Psoas muscle (tissue), 7 donors: ENCODE measurements at regions not wholly inside any gene's neighbourhood (a gene's known extent, or its start where the extent isn't known, plus 50 kb on each side); places are given as distances from the start of the nearest gene placed in this dataset.
"Not testable (repeated sequence)": the region's sequence is repeated elsewhere in the genome, so short reads cannot be mapped to it uniquely, and the experiment has no call there.

Source experiments
- ATAC-seq, 4 donors: fragments of 200-7000 bp; cut with Tn5 transposase; one replicate each; pipeline ENCODE4 v1.9.1; 2020; ENCODE audit warnings: moderate library complexity in 3 of 4, mild to moderate bottlenecking in 2 of 4
- DNase-seq, 2 donors: peaks; one replicate each; pipeline ENCODE4 v3.0.0-alpha.2; 2020
- H3K27ac ChIP-seq: fragments of 200-600 bp; one replicate; pipeline ENCODE4 v1.8.0; 2022
- H3K27me3 ChIP-seq, 3 donors: fragments of 200-600 bp in 1 of 3; one replicate each; pipeline versions ENCODE4 v1.6.1 to v1.8.0; 2013 to 2022; ENCODE audit warnings: low read length in 2 of 3, mild to moderate bottlenecking in 2 of 3, moderate library complexity in 1 of 3; ENCODE audit not compliant: insufficient read depth in 3 of 3
- H3K36me3 ChIP-seq, 2 donors: fragments of 200-600 bp in 1 of 2; one replicate each; pipeline versions ENCODE4 v1.6.1 to v1.8.0; 2013 to 2022; ENCODE audit warnings: low read depth in 1 of 2, mild to moderate bottlenecking in 1 of 2, moderate library complexity in 1 of 2; ENCODE audit not compliant: insufficient read depth in 1 of 2
- H3K4me1 ChIP-seq: fragments of 200-600 bp; one replicate; pipeline ENCODE4 v1.8.0; 2022
- H3K4me3 ChIP-seq: fragments of 200-600 bp; one replicate; pipeline ENCODE4 v1.8.0; 2022; ENCODE audit warnings: mild to moderate bottlenecking
- H3K9me3 ChIP-seq: fragments of 200-600 bp; one replicate; pipeline ENCODE4 v1.8.0; 2022
- CTCF ChIP-seq: fragments of 200-600 bp; IDR thresholded peaks from one replicate; pipeline ENCODE4 v1.8.0; 2022; ENCODE audit warnings: antibody characterized with exemption
- WGBS, 3 donors: extraction: QIAGEN DNeasy Blood & Tissue Kit; methylation state at CpG; one replicate each; pipeline versions ENCODE4 v1.1.6 to v1.1.7; 2013; 5-methylcytosine and 5-hydroxymethylcytosine counted together
- intact Hi-C, 2 donors: fragments of 100-400 bp; cut with DNase I; formaldehyde crosslinking; loops; one replicate each; pipeline versions ENCODE4 v1.11.0 to v1.14.2; 2022
- donor health status: healthy with polysubstance abuse.
- donor health status: DM: no; HTN: no; CAD: no; lungs with moderate emphysema.
- donor health status: Bipolar disorder and iron deficiency.
- donor health status: healthy.
- donor health status: DM: yes; HTN: yes; CAD: no.
- donor health status: DM: no; HTN: no; CAD: no.
- donor health status: DM: yes; HTN: yes; CAD: no.

- Histone ChIP-seq H3K4me3 (no peak overlapping the region), H3K4me1 (no peaks in the 10 kb centered on the region), H3K27ac (no peak overlapping the region), H3K36me3 (no peaks in the 10 kb centered on the region), H3K9me3 (no peaks in the 10 kb centered on the region), H3K27me3 (no peaks in the 10 kb centered on the region)
- ATAC-seq = no peak
- 92 to 95% (median 93%) methylated on average over 3 of the region's 3 CpGs for WGBS, 3 donors
- no peak for TF ChIP-seq CTCF
- no peak for DNase-seq
- intact Hi-C loops = no loop called here
Measured at GRCh38 chr2:113357071-113357470, 78.3 kb upstream of the PAX8 start.

GRCh38 chr2:113356284-113356683 lies 77.6 kb upstream of the PAX8 start:
- H3K9me3 ChIP-seq, ATAC-seq, DNase-seq, intact Hi-C loops, H3K27me3 ChIP-seq, H3K4me1 ChIP-seq, H3K4me3 ChIP-seq, H3K27ac ChIP-seq, H3K36me3 ChIP-seq: not testable (repeated sequence)
- 94 to 97% (median 96%) methylated on average over 5 of the region's 5 CpGs for WGBS, 3 donors

- ATAC-seq = peak in 2 of 4 donors; percentile 33 to 37
- not testable (repeated sequence) for H3K9me3 ChIP-seq
- 56 to 63% (median 57%) methylated on average over 8 of the region's 8 CpGs for WGBS, 3 donors
Measured at GRCh38 chr2:113355339-113356015, 76.8 kb upstream of the PAX8 start.

GRCh38 chr2:113351375-113352355 lies 72.9 kb upstream of the PAX8 start:
- 71 to 78% (median 75%) methylated on average over 8 of the region's 8 CpGs for WGBS, 3 donors

More at GRCh38 chr2:113355339-113356015, 76.8 kb upstream of the PAX8 start:
- H3K27ac ChIP-seq, H3K36me3 ChIP-seq, H3K4me3 ChIP-seq, H3K27me3 ChIP-seq, DNase-seq, intact Hi-C loops, H3K4me1 ChIP-seq: not testable (repeated sequence)

GRCh38 chr2:113343800-113344199 lies 65.1 kb upstream of the PAX8 start:
- H3K27me3 ChIP-seq, H3K4me1 ChIP-seq, H3K9me3 ChIP-seq, intact Hi-C loops, ATAC-seq, H3K27ac ChIP-seq, H3K36me3 ChIP-seq, H3K4me3 ChIP-seq, DNase-seq: not testable (repeated sequence)
- 94 to 100% (median 97%) methylated on average over 1 of the region's 1 CpG for WGBS, 3 donors

More at GRCh38 chr2:113351375-113352355, 72.9 kb upstream of the PAX8 start:
- no peaks in the 10 kb centered on the region for H3K4me1 ChIP-seq
- DNase-seq (no peak), ATAC-seq (no peak)
- H3K27ac ChIP-seq = no peak overlapping the region
- TF ChIP-seq CTCF = no peak
- H3K4me3 ChIP-seq = no peak overlapping the region
- H3K27me3 ChIP-seq = no peaks in the 10 kb centered on the region
- intact Hi-C loops = no loop called here
- no peaks in the 10 kb centered on the region for H3K36me3 ChIP-seq
- H3K9me3 ChIP-seq = no peaks in the 10 kb centered on the region

GRCh38 chr2:113342650-113343049 lies 63.9 kb upstream of the PAX8 start:
- WGBS, 3 donors = 67 to 70% (median 69%) methylated on average over 9 of the region's 9 CpGs
- DNase-seq (no peak), ATAC-seq (no peak)

GRCh38 chr2:113341870-113342253 lies 63.1 kb upstream of the PAX8 start:
- intact Hi-C loops, H3K4me1 ChIP-seq, DNase-seq, H3K4me3 ChIP-seq, H3K36me3 ChIP-seq, H3K27ac ChIP-seq, ATAC-seq, H3K9me3 ChIP-seq, H3K27me3 ChIP-seq: not testable (repeated sequence)
- WGBS, 3 donors = 76 to 79% (median 77%) methylated on average over 3 of the region's 3 CpGs

More at GRCh38 chr2:113342650-113343049, 63.9 kb upstream of the PAX8 start:
- no peak overlapping the region for H3K4me3 ChIP-seq
- no peak for TF ChIP-seq CTCF
- no peak overlapping the region for H3K27ac ChIP-seq
- H3K9me3 ChIP-seq = no peaks in the 10 kb centered on the region
- no peaks in the 10 kb centered on the region for H3K36me3 ChIP-seq
- intact Hi-C loops = no loop called here
- peaks cover 3% of the 10 kb centered on the region for H3K4me1 ChIP-seq
- H3K27me3 ChIP-seq = no peaks in the 10 kb centered on the region
